ENCODE measurements at regions not wholly inside any gene's neighbourhood (a gene's known extent, or its start where the extent isn't known, plus 50 kb on each side); places are given as distances from the start of the nearest gene placed in this dataset.

DNA sequence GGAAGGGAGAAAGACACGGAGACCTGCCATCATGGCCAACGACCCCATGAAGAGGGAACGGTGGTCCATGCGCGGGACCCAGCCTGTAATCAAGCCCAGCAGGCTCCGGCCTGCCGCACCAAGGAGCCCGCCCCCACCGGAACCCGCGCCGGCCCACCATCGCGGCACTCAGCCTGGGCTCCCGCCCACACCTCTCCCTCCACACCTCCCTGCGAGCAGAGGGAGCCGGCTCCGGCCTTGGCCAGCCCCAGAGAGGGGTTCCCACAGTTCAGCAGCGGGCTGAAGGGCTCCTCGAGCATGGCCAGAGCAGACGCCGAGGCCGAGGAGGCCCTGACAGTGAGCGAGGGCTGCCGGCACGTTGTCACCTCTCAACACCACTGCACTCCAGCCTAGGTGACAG lies 1302.8 kb upstream of the CNTN5 start:
- TF ChIP-seq EZH2 (IDR thresholded peaks at IDR 0.05) (no peak), EZH2phosphoT487 (IDR thresholded peaks at IDR 0.05) (no peak)
- TF ChIP-seq, protein P1, sequence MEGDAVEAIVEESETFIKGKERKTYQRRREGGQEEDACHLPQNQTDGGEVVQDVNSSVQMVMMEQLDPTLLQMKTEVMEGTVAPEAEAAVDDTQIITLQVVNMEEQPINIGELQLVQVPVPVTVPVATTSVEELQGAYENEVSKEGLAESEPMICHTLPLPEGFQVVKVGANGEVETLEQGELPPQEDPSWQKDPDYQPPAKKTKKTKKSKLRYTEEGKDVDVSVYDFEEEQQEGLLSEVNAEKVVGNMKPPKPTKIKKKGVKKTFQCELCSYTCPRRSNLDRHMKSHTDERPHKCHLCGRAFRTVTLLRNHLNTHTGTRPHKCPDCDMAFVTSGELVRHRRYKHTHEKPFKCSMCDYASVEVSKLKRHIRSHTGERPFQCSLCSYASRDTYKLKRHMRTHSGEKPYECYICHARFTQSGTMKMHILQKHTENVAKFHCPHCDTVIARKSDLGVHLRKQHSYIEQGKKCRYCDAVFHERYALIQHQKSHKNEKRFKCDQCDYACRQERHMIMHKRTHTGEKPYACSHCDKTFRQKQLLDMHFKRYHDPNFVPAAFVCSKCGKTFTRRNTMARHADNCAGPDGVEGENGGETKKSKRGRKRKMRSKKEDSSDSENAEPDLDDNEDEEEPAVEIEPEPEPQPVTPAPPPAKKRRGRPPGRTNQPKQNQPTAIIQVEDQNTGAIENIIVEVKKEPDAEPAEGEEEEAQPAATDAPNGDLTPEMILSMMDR (IDR thresholded peaks at IDR 0.05) = no peak
